ENCODE measurements at regions not wholly inside any gene's neighbourhood (a gene's known extent, or its start where the extent isn't known, plus 50 kb on each side); places are given as distances from the start of the nearest gene placed in this dataset.

GRCh38 chr9:124198948-124199347, 58.8 kb upstream of the NEK6 start:
- TF ChIP-seq CTCF (IDR thresholded peaks at IDR 0.05) (no peak), POLR2A (IDR thresholded peaks at IDR 0.05) (no peak)
